GM12874 (cell line): ENCODE measurements at regions not wholly inside any gene's neighbourhood (a gene's known extent, or its start where the extent isn't known, plus 50 kb on each side); places are given as distances from the start of the nearest gene placed in this dataset.

Experiments used
- TF ChIP-seq, protein P1 (sequence below): IDR thresholded peaks from 2 replicates; pipeline ENCODE4 v1.5.1; 2011; ENCODE audit warnings: low read depth, mild to moderate bottlenecking, control low read depth, low read length, moderate library complexity; ENCODE audit not compliant: insufficient read depth

DNA sequence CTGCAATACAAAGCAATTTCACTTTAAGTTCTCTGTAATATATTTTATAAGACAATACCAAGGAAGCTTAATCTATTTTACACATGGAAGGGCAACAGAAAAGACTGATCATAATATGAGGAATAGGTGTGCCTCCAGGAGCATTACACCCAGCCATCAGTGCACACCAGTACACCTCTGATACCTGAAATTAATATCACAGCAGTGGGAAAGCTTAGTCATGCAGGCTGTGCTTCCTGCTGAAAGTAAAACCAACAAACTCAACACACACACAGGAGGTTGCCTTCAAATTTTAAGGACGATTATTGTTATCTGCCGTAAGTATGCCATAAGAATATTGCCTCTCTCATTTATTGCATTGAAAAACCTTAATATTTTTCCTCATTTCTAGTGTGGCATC lies 1119.1 kb upstream of the TENM4 start:
- TF ChIP-seq, protein P1, sequence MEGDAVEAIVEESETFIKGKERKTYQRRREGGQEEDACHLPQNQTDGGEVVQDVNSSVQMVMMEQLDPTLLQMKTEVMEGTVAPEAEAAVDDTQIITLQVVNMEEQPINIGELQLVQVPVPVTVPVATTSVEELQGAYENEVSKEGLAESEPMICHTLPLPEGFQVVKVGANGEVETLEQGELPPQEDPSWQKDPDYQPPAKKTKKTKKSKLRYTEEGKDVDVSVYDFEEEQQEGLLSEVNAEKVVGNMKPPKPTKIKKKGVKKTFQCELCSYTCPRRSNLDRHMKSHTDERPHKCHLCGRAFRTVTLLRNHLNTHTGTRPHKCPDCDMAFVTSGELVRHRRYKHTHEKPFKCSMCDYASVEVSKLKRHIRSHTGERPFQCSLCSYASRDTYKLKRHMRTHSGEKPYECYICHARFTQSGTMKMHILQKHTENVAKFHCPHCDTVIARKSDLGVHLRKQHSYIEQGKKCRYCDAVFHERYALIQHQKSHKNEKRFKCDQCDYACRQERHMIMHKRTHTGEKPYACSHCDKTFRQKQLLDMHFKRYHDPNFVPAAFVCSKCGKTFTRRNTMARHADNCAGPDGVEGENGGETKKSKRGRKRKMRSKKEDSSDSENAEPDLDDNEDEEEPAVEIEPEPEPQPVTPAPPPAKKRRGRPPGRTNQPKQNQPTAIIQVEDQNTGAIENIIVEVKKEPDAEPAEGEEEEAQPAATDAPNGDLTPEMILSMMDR = no peak

DNA sequence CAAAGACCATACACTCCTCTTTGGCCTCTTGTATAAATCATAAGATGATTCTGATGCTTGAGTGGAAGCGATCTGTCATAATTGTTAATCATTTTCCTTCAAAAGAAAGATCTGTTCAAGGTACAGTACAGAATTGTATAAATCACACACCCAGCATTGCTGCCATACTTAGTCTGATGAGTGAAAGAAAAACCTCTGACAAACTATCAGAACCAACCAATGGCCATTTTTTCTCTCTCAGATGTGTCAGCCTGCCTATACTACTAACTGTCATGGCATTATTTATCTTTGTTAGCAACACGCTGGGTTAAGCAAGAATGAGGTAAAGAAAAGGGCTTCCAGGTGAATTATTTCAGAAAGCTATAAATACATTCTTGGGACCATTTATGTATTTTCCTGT lies 1112.7 kb upstream of the TENM4 start:
- TF ChIP-seq, protein P1 = no peak

DNA sequence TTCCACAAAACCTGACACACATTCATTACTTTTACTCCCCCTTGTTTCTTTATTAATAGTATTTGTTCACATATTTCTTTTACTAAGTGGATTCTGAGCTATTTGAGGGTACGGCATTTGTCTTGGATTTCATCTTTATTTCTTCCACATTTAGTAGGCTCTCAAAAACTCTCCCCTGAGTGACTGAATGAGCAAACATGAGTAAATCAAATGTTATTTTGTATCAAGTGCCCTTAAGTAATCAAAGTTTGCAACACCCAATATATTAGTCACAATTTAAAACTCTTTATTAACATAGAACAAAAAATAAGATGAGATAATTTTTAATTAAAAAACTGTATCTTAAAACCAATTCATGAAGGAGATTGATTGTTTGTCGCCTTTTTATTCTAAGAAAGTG lies 1101.9 kb upstream of the TENM4 start:
- TF ChIP-seq, protein P1 = no peak

DNA sequence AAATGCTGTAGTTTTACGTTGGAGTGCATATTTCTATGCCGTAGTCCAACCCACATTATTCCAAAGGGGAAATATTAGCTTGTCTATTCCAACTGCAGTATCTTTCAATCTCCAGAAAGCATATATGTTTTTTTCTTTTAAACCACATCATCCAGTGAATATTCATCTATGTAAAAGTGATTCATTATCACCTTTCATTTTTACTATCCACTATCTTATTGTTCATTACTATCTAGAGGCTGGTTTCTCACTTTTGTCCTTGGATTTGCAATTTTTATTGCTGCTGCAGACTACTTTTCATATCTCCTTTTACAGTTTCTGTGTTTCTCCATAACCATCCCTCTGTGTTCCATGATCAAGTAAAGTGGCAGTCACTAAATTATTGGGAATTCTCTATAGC lies 1097.2 kb upstream of the TENM4 start:
- TF ChIP-seq, protein P1 = no peak

DNA sequence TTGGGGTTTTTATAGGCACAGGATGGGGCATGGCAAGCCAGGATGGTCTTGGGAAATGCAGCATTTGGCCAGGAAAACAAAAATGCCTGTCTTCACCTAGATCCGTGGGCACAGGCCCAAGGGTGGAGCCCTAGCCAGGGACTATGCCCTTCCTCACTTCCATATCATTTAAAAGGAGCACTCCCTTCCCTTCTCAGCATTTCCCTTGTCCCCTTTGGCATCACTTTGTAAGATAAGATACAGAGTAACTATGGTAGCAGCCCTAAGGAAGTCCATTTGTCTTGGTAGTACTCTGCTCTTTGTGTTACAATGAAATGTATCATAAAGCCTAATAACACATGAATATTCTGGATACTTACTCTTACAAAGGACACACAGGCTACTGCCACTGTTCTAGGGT lies 1092.6 kb upstream of the TENM4 start:
- TF ChIP-seq, protein P1 = no peak

DNA sequence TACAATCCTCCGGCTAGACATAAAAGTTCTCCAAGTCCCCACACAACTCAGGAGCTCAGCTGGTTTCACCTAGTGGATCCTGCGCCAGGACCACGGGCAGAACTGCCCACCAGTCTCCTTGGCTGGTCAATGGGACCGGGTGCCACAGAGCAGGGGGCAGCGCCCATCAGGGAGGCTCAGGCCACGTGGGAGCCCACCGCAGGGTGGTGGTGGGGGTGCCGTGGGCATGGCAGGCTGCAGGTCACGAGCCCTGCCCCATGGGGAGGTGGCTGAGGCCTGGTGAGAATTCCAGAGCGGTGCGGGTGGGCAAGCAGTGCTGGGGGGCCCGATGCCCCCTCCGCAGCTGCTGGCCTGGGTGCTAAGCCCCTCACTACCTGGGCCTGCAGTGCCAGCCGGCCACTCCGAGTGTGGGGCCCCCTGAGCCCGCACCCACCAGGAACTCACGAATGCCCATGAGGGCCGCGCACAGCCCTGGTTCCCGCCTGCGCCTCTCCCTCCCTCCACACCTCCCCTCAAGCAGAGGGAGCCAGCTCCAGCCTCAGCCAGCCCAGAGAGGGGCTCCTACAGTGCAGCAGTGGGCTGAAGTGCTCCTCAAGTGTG lies 1091.9 kb upstream of the TENM4 start:
- TF ChIP-seq, protein P1 = no peak

DNA sequence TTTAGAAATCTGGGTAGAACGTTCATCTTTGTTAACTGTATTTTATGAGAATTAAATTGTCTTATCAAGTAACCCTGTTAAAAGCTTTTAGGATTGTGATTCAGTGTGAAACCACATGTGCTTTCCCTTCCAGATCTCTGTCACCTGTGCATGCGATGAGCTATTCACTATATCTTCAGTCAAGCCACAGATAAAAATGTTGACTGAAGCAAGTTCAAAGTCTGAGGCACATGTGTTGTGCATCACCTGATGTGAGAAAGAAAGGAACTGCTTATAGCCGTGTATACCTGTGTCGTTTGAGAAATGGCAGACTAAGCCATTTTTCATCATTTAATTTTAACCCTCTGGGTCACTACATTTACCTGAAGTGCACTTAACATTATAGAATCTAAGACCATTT lies 1088.9 kb upstream of the TENM4 start:
- TF ChIP-seq, protein P1 = no peak
